Retinal pigment epithelial cell (primary cell): ENCODE measurements at regions not wholly inside any gene's neighbourhood (a gene's known extent, or its start where the extent isn't known, plus 50 kb on each side); places are given as distances from the start of the nearest gene placed in this dataset.

ENCODE experiments used
- DNase-seq: peaks from one replicate; pipeline ENCODE4 v3.0.0-alpha.2; 2010; ENCODE audit warnings: low read depth
- H3K4me3 ChIP-seq: 2 replicates; pipeline ENCODE4 v1.5.1; 2011; ENCODE audit warnings: mild to moderate bottlenecking, low read length, control low read depth, moderate library complexity
- CTCF ChIP-seq: conservative IDR thresholded peaks from 2 replicates; pipeline ENCODE4 v1.5.1; 2011; ENCODE audit warnings: low read depth, low read length, control low read depth, inconsistent platforms

- no peak for DNase-seq
- no peak overlapping the region for H3K4me3 ChIP-seq
- TF ChIP-seq CTCF = no peak
Measured at GRCh38 chr12:91994208-91994797, 151.3 kb downstream of the BTG1 start.

- no peak overlapping the region for H3K4me3 ChIP-seq
- DNase-seq = no peak
- no peak for TF ChIP-seq CTCF
Measured at GRCh38 chr12:91993287-91994017, 152.2 kb downstream of the BTG1 start.

GRCh38 chr12:91991399-91992187 lies 154.1 kb downstream of the BTG1 start:
- no peak for TF ChIP-seq CTCF
- DNase-seq = no peak
- H3K4me3 ChIP-seq = no peak overlapping the region

GRCh38 chr12:91990525-91990924 lies 155.1 kb downstream of the BTG1 start:
- H3K4me3 ChIP-seq = no peak overlapping the region
- no peak for TF ChIP-seq CTCF
- no peak for DNase-seq

GRCh38 chr12:91989143-91989542 lies 156.5 kb downstream of the BTG1 start:
- no peak for TF ChIP-seq CTCF
- H3K4me3 ChIP-seq = no peak overlapping the region
- no peak for DNase-seq

GRCh38 chr12:91988086-91988923 lies 157.3 kb downstream of the BTG1 start:
- no peak for TF ChIP-seq CTCF
- DNase-seq = no peak
- no peak overlapping the region for H3K4me3 ChIP-seq
